NT2/D1 (cell line): ENCODE measurements at regions not wholly inside any gene's neighbourhood (a gene's known extent, or its start where the extent isn't known, plus 50 kb on each side); places are given as distances from the start of the nearest gene placed in this dataset.

Source experiments
- SUZ12 ChIP-seq: IDR thresholded peaks from 2 replicates; pipeline ENCODE4 v1.6.1; 2011; ENCODE audit not compliant: insufficient read length, insufficient read depth; ENCODE audit errors: extremely low read depth
- YY1 ChIP-seq: IDR thresholded peaks from 2 replicates; pipeline ENCODE4 v1.6.1; 2011; ENCODE audit not compliant: insufficient read length, insufficient read depth
- ZNF274 ChIP-seq: IDR thresholded peaks from 2 replicates; pipeline ENCODE4 v1.6.1; 2011; ENCODE audit warnings: mild to moderate bottlenecking, low read depth, low read length

- no peak for TF ChIP-seq SUZ12
- TF ChIP-seq ZNF274 = no peak
- no peak for TF ChIP-seq YY1
These were observed 90.5 kb upstream of the TTC34 start for GRCh38 chr1:2891923-2892448.
